HG03095 (cell line): ENCODE measurements at regions not wholly inside any gene's neighbourhood (a gene's known extent, or its start where the extent isn't known, plus 50 kb on each side); places are given as distances from the start of the nearest gene placed in this dataset.

Experiments used
- ATAC-seq: cut with Tn5 transposase; IDR thresholded peaks from one replicate; pipeline ENCODE4 v1.9.1; 2021; ENCODE audit warnings: moderate library complexity; ENCODE audit not compliant: unreplicated experiment

- ATAC-seq, result no peak
Measured at GRCh38 chr22:47372596-47373385, 610.3 kb downstream of the TBC1D22A start.

- no peak for ATAC-seq
Measured at GRCh38 chr22:47372111-47372581, 609.7 kb downstream of the TBC1D22A start.

DNA sequence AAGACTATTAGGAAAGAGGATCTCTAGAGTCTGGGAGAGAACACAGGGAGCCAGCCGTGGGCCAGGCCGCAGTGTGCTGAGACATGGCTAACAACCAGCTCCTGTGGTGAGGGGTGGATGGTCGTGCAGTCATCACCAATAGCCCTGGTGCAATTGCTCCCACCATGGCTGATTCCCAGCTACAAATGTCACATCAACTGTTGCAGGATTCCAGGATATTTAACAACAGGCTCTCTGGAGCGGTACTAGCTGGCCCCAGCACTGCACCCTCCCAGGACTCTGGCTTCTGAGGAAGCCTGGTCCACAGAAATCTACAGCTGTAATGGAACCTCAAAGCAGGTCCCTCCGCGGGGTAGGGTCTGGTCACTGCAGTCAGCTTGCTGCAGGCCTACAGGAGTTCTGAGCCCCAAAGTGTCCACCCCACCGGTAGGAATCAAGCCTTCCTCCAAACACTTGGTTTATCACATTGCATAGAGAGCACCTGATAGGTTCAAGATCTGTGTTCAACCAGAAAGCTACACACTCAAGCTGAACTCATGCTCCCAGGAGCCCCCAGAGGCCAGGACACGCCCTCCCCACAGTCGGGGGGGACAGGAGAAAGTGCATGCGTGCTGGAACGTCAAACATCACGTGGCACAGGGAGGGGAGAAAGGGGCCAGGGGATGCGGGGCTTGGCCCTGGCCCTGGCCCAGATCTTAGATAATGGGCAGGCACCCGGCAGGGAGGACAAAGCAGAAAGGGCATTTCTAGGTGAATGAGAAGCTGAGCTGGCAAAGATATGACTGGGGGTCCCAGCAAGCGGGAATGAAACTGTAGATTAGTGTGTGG, 609.0 kb downstream of the TBC1D22A start:
- ATAC-seq, result no peak

- no peak for ATAC-seq
Measured at GRCh38 chr22:47370448-47371262, 608.2 kb downstream of the TBC1D22A start.

DNA sequence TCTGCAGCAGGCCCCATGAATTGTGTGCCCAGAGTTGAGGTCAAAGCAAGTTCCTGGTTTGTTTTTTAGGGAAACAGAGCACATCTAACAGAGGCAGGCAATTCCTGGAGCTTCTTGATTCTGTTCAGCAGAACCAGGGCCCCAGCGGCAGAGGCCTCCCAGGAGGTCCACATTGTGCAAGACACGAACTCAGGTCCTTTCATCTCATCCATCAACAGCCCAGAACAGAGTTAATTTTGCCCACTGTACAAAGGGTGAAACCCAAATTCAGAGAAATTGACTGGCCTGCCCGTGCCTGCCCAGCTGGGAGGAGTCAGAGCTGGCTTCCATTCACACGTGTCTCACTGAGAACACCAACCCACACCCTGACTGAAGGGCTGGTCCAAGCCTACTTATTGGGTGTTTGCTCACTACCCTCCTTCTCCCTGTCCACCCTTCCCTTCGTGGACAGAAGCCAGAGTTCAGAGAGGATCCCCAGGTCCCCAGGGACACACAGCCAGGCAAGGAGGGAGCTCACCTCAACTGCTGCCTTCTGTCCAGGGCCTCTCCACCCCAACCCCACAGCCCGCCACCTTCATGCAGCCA, 607.1 kb downstream of the TBC1D22A start:
- ATAC-seq, result no peak

DNA sequence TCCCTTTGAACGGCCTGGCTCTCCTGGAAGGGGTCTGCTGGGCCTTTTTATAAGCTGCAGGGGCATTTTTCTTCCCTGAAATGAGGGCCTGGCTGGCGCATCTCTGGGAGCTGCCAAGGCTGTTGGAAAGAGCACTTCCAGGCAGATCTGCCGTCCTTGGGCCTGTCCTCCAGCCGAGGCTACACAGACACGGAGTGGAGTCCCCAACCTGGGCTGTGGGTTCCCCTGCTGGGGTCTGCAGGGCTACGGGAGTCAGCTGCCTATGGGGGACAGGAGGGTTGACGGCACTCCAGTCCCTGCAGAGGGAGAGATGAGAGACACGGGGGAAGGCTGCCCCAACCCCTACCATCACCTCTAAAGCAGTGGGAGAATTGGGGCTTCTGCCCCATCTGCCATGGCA, 606.6 kb downstream of the TBC1D22A start:
- no peak for ATAC-seq

GRCh38 chr22:47367993-47368945, 605.8 kb downstream of the TBC1D22A start:
- no peak for ATAC-seq

- no peak for ATAC-seq
Measured at GRCh38 chr22:47367107-47367690, 604.7 kb downstream of the TBC1D22A start.

DNA sequence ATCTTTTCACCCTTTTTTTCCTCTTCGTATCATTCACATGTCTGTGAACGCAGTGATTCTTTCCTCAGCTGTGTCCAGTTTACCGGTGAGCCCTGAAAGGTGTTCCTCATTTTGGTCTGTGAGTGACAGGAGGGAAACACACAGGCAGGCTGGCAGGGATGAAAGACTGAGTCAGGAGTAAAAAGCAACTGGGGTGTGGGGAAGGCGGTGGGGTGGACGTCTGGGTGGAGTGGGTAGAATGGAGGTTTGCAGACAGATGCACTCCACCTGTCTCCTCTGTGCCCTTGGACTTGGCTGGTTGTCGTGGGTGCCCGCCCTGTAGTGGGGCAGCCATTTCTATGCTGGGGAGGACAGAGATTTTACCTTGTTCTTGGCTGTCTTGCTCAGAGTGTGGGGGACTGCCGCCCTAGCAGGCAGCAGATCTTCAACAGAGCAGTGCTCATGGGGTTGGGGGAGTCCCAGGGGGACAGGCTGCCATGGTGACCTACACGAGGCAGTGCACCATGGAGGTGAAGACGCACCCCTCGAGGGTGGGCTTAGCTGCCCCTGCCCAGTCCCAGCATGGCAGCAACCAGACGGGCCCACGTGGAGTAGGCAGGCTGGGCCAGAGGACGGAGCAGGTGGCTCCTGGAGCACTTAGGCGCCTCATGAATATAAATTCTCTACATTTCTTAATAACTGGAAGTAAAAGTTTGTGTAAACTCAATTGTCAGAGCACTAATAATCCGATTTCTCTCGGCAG, 603.7 kb downstream of the TBC1D22A start:
- ATAC-seq, result no peak

DNA sequence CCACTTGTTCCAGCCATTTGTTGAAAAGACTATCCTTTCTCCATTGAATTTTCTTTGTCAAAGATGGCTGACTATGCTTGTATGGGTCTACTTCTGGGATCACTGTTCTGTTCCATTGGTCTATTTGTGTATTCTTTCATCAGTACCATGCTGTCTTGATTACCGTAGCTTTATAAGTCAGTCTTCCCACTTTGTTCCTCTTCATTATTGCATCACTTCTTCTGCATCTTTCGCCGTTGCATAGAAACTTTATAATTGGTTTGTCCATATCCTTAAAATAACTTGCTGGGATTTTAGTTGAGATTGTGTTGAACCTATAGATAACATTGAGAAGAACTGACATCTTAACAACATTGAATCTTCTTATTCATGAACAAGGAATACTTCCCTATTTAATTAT, 598.8 kb downstream of the TBC1D22A start:
- no peak for ATAC-seq

DNA sequence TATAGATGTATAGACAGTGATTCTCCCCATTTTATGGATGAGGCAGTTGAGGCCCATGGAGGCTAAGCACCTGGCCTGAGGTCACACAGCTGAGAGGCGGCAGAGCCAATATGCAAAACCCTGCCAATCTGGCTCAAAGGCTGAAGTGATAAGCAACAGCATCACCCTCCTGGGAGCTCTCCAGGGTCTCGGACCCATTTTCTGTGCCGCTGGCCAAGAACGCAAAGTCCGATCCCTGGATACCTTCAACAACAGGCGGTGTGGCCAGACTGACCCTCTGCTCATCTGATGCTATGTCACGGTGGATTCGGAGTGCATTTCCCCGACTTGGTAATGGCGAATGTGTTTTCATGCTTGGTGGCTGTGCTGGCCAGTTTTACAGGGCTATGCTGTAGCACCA, 595.0 kb downstream of the TBC1D22A start:
- ATAC-seq, result no peak

- ATAC-seq, result no peak
Measured at GRCh38 chr22:47357086-47357485, 594.6 kb downstream of the TBC1D22A start.

- no peak for ATAC-seq
Measured at GRCh38 chr22:47356511-47357011, 594.1 kb downstream of the TBC1D22A start.

GRCh38 chr22:47355776-47356510, 593.5 kb downstream of the TBC1D22A start:
- ATAC-seq, result no peak

GRCh38 chr22:47355388-47355725, 592.9 kb downstream of the TBC1D22A start:
- ATAC-seq, result no peak

- no peak for ATAC-seq
Measured at GRCh38 chr22:47354668-47355387, 592.4 kb downstream of the TBC1D22A start.
